Immature natural killer cell (primary cell): ENCODE measurements at regions not wholly inside any gene's neighbourhood (a gene's known extent, or its start where the extent isn't known, plus 50 kb on each side); places are given as distances from the start of the nearest gene placed in this dataset.
"Not testable (repeated sequence)": the region's sequence is repeated elsewhere in the genome, so short reads cannot be mapped to it uniquely, and the experiment has no call there.

Source experiments
- DNase-seq, 3 donors: peaks; one replicate each; pipeline ENCODE4 v3.0.0; 2022; ENCODE audit warnings: mixed read lengths in 1 of 3
- H3K27ac Mint-ChIP-seq, 6 donors: one replicate each; pipeline ENCODE4 v1.8.0; 2020; ENCODE audit warnings: mixed read lengths in 6 of 6, mild to moderate bottlenecking in 5 of 6, inconsistent platforms in 4 of 6, moderate library complexity in 3 of 6
- H3K27me3 Mint-ChIP-seq, 3 donors: one replicate each; pipeline ENCODE4 v1.8.0; 2020 to 2021; ENCODE audit warnings: low read depth in 3 of 3, mild to moderate bottlenecking in 3 of 3, mixed read lengths in 3 of 3, moderate library complexity in 3 of 3, inconsistent platforms in 1 of 3
- H3K36me3 Mint-ChIP-seq, 3 donors: one replicate each; pipeline ENCODE4 v1.8.0; 2020; ENCODE audit warnings: mixed read lengths in 3 of 3, inconsistent platforms in 2 of 3, mild to moderate bottlenecking in 2 of 3
- H3K4me1 Mint-ChIP-seq, 2 donors: one replicate each; pipeline ENCODE4 v1.8.0; 2020; ENCODE audit warnings: inconsistent platforms in 2 of 2, mild to moderate bottlenecking in 2 of 2, mixed read lengths in 2 of 2, moderate library complexity in 1 of 2
- H3K4me3 Mint-ChIP-seq, 5 donors: one replicate each; pipeline ENCODE4 v1.8.0; 2020; ENCODE audit warnings: mild to moderate bottlenecking in 5 of 5, mixed read lengths in 5 of 5, inconsistent platforms in 3 of 5, moderate library complexity in 3 of 5
- H3K9me3 Mint-ChIP-seq, 6 donors: one replicate each; pipeline ENCODE4 v1.8.0; 2020; ENCODE audit warnings: mild to moderate bottlenecking in 6 of 6, mixed read lengths in 6 of 6, inconsistent platforms in 4 of 6, moderate library complexity in 3 of 6

DNA sequence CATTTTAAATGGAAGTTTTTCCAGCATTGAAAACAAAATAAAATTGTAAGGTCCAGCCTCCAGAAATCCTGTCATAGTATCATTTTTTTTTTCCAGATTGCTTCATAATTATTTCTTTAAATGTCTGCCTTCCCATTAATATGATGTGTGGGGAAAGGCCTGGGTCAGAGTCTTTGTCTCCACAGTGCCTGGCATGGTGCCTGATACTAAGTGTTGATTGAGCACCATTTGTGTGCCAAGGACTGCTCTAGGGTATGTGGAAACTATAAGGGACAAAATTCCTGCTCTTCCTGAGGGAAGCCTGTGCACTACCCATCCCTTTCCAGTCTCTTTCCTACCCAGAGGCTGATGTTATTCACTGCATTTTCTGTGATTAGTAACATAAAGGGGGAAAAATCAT lies 53.1 kb upstream of the BEND4 start:
- peaks cover 0 to 3% (median 2%) of the 10 kb centered on the region in 3 donors for H3K27me3 Mint-ChIP-seq
- H3K4me3 Mint-ChIP-seq = no peak overlapping the region
- H3K36me3 Mint-ChIP-seq = no peaks in the 10 kb centered on the region
- H3K9me3 Mint-ChIP-seq = peaks cover 0 to 4% (median 0%) of the 10 kb centered on the region in 6 donors
- no peaks in the 10 kb centered on the region for H3K4me1 Mint-ChIP-seq
- H3K27ac Mint-ChIP-seq = no peak overlapping the region
- DNase-seq = no peak

DNA sequence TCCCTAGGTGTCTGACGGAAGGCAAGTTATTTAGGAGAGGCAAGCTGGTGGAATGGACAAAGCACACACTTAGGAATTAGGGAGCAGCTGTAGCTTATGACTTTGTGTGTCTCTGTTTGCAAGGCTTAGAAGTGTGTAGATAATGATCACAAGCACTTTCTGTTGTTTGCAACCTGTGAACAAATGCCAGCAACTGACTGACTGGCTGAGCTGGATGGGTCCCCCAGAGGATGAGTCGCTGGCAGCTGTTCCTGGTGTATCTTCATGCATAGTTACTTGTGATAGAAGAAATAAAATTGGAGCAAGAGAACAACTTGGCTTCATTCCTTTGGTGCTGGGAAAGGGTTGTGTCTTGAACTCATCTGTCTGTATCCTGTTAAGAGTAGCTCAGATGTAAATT lies 64.2 kb upstream of the BEND4 start:
- no peaks in the 10 kb centered on the region for H3K36me3 Mint-ChIP-seq
- H3K9me3 Mint-ChIP-seq = no peaks in the 10 kb centered on the region
- H3K27me3 Mint-ChIP-seq = peaks cover 0 to 5% (median 3%) of the 10 kb centered on the region in 3 donors
- no peak for DNase-seq
- no peaks in the 10 kb centered on the region for H3K4me1 Mint-ChIP-seq
- H3K27ac Mint-ChIP-seq = no peak overlapping the region
- no peak overlapping the region for H3K4me3 Mint-ChIP-seq

DNA sequence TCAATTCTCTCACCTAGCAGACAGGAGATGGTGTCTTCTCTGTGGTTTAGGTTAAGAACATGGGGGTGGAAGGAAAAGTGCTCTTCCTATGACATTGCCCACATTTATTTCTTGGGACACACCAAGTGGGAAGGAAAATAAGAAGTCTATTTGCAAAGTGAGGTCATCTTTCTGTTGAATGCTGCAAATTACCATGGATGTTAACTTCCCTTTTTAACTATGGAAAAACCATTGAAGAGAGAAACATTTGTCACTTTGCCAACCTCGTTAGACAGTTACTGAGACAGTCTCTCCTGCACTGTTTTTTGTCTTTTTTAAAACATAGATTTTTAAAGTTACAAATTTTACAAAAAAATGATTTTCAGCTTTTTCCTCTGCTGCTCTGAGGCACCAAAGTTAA lies 72.8 kb upstream of the BEND4 start:
- Mint-ChIP-seq H3K27ac (no peak overlapping the region), H3K4me3 (no peak overlapping the region), H3K27me3 (peaks cover 3 to 8% (median 7%) of the 10 kb centered on the region in 3 donors), H3K9me3 (peaks cover 0 to 8% (median 0%) of the 10 kb centered on the region in 6 donors), H3K36me3 (no peaks in the 10 kb centered on the region), H3K4me1 (no peaks in the 10 kb centered on the region)
- DNase-seq = no peak

DNA sequence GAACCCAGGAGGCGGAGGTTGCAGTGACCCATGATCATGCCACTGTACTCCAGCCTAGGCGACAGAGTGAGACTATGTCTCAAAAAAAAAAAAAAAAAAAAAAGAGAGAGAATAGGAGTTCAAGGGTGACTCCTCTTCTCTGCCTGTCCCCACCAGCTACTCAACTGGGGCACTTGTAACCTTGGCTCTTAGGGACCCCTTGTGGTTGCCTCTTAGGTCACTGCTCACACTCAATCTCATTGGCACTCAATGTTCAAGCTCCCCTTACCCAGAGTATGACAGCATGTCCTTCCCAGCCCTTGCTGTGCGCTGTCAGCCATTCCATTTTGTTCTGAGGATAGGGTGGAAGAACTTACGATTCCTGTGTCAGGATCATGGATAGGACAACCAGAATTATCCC lies 82.4 kb upstream of the BEND4 start:
- peaks cover 0 to 7% (median 3%) of the 10 kb centered on the region in 3 donors for H3K27me3 Mint-ChIP-seq
- no peaks in the 10 kb centered on the region for H3K36me3 Mint-ChIP-seq
- no peak for DNase-seq
- H3K9me3 Mint-ChIP-seq = peaks cover 0 to 3% (median 0%) of the 10 kb centered on the region in 6 donors
- H3K4me1 Mint-ChIP-seq = no peaks in the 10 kb centered on the region
- H3K27ac Mint-ChIP-seq = no peak overlapping the region
- no peak overlapping the region for H3K4me3 Mint-ChIP-seq

DNA sequence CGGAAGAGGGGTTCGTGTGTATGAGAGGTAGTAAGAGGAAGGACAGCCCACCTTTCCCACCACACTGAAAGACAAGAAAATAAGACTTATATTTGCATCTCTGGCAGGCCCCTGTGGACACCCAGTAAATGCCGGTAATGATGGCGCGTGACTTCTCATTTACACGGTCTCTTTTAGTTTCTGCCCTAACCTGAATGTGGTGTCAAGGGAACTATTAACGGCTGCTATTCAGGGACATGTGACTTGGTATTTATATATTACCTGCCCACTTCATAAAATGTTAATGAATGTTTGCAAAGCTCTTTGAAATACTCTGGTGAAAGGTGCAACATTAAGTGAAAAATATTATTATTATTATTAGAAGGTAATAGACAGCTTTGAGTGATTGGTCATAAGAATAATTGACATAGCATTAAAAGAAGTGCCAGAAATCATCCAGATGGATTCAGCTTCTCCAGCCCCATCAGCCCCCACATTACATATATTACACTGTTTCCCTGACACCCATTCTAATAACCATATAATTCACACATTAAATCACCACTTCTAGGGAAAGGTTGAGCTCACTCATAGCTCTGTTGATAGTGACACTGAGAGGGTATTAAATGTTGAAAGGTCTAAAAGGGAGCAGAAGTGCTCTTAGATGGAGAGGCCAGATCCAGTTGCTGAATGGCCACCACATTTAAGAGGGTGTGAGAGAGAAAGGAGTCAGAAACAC lies 83.0 kb upstream of the BEND4 start:
- Mint-ChIP-seq H3K4me3 (no peak overlapping the region), H3K27ac (no peak overlapping the region), H3K9me3 (peaks cover 0 to 3% (median 0%) of the 10 kb centered on the region in 6 donors), H3K4me1 (no peaks in the 10 kb centered on the region), H3K36me3 (no peaks in the 10 kb centered on the region), H3K27me3 (peaks cover 1 to 7% (median 3%) of the 10 kb centered on the region in 3 donors)
- no peak for DNase-seq

DNA sequence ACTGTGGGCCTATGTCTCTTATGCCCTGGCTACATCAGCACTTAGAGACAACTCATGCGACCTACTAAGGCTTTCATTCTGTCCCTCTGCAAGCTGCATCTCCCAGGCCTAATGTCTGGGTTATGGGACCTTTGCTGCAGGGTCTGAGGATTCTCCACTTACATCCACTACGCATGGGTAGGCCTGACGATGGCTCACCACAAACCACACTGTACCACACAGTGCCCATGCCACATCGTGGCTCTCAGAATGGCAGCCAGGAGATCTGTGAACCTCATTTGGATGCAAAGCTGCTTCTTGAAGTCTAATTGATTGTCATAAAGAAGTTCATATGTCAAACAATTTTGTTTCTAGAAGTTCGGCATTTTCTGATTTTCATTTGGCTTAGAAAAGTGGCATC lies 84.6 kb upstream of the BEND4 start:
- Mint-ChIP-seq H3K27ac (no peak overlapping the region), H3K4me3 (no peak overlapping the region), H3K36me3 (no peaks in the 10 kb centered on the region), H3K27me3 (peaks cover 2 to 5% (median 3%) of the 10 kb centered on the region in 3 donors), H3K9me3 (peaks cover 0 to 3% (median 0%) of the 10 kb centered on the region in 6 donors), H3K4me1 (no peaks in the 10 kb centered on the region)
- no peak for DNase-seq

DNA sequence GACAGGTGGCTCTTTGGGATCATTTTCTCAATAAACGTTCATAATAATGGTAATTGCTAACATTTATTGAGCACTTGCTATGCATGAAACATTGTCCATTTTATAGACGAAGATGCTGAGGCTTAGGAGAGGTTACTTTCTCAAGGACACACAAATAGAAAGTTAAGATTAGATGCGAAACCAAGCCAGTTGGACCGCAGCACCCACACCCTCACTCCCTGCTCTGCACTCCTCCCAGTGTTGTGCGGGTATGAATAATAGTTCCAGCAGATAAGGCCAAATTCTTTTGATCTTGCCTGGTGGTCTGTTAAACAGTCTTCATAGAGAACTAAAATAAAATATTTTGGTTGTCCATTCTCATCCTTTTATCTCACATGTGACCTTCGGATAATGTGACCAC lies 85.0 kb upstream of the BEND4 start:
- H3K27ac Mint-ChIP-seq = no peak overlapping the region
- peaks cover 0 to 3% (median 0%) of the 10 kb centered on the region in 6 donors for H3K9me3 Mint-ChIP-seq
- no peak for DNase-seq
- H3K4me1 Mint-ChIP-seq = no peaks in the 10 kb centered on the region
- no peak overlapping the region for H3K4me3 Mint-ChIP-seq
- peaks cover 2 to 5% (median 3%) of the 10 kb centered on the region in 3 donors for H3K27me3 Mint-ChIP-seq
- H3K36me3 Mint-ChIP-seq = no peaks in the 10 kb centered on the region

DNA sequence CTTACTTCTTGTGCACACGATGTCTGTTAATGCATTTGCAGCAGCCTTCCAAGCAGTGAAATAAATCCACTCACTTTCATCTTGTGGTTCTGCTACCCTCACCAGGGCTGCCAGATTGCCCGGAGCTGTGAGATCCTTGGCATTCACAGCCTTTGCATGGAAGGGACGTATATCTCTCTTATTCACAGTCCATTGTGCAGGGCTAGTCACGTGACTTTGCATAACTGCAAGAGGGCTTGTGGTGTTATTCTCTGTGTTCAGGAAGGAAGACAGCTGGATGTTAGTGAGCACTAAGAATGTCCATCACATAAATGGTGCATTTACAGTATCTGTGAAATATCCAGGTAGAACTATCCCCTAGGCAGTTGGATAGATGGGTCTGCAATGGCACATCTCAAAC lies 96.5 kb upstream of the BEND4 start:
- H3K27me3 Mint-ChIP-seq = peaks cover 0 to 10% (median 2%) of the 10 kb centered on the region in 3 donors
- H3K9me3 Mint-ChIP-seq = no peaks in the 10 kb centered on the region
- H3K4me1 Mint-ChIP-seq = no peaks in the 10 kb centered on the region
- no peaks in the 10 kb centered on the region for H3K36me3 Mint-ChIP-seq
- H3K4me3 Mint-ChIP-seq = no peak overlapping the region
- DNase-seq = no peak
- no peak overlapping the region for H3K27ac Mint-ChIP-seq

DNA sequence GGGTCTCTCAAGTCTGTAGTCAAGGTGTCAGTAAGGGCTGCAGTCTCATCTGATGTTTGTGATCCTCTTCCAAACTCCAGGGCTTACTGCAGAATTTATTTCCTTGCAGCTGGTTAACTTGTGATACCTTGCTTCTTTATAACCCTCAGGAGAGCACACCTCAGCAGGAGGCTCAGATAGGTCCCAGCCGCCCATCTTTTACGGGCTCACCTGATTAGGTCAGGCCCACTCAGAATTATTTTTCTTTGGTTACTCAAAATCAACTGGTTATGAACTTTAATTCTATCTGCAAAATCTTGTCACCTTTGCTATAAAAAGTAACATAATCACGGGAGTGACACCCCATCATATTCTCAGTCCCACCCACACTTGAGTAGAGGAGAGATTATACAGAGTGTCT lies 99.9 kb upstream of the BEND4 start:
- Mint-ChIP-seq H3K4me1 (no peaks in the 10 kb centered on the region), H3K27ac (no peak overlapping the region), H3K36me3 (no peaks in the 10 kb centered on the region), H3K4me3 (no peak overlapping the region), H3K27me3 (peaks cover 0 to 9% (median 2%) of the 10 kb centered on the region in 3 donors), H3K9me3 (no peaks in the 10 kb centered on the region)
- DNase-seq = no peak

DNA sequence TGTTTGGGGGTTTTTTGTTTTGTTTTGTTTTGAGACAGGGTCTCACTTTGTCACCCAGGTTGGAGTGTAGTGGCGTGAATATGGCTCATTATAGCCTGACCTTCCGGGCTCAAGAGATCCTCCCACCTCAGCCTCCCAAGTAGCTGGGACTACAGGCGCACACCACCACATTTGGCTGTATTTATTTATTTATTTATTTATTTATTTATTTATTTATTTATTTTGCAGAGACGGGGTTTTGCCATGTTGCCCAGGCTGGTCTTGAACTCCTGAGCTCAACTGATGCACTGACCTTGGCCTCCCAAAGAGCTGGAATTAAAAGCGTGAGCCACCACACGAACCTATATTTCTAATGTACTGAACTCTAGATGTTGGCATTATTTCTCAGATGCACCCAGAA lies 105.2 kb upstream of the BEND4 start:
- H3K9me3 Mint-ChIP-seq, DNase-seq, H3K4me1 Mint-ChIP-seq, H3K36me3 Mint-ChIP-seq, H3K4me3 Mint-ChIP-seq, H3K27me3 Mint-ChIP-seq, H3K27ac Mint-ChIP-seq: not testable (repeated sequence)

DNA sequence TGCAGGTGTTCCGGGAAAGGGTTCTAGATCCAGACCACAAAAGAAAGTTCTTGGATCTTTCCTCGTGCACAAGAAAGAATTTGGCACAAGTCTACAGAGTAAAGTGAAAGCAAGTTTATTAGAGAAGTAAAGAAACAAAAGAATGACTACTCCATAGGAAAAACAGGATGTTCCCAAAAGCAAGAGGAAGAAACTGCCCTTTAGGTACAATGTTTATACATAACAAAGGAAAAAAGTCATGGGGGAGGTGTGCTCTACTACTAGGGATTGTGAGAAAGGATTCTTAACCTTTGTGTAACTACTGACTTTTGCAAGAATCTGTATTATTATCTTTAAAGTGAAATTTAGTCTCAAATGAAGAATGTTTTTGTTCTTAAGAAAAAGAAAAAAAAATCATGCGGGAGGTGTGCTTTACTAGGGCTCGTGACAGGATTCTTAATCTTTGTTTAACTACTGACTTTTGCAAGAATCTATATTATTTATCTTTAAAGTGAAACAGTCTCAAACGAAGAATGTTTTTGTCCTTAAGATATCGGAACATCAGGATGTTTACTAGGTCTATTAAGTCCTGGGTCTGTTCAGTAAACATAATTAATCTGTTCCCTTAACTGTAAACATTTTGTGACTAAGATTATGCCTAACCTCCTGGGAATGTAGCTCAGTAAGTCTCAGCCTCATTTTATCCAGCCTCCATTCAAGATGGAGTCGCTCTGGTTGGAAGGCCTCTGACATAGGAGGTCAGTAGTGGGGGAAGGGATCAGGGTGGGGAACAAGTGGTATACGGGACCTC lies 110.4 kb upstream of the BEND4 start:
- no peaks in the 10 kb centered on the region for H3K36me3 Mint-ChIP-seq

DNA sequence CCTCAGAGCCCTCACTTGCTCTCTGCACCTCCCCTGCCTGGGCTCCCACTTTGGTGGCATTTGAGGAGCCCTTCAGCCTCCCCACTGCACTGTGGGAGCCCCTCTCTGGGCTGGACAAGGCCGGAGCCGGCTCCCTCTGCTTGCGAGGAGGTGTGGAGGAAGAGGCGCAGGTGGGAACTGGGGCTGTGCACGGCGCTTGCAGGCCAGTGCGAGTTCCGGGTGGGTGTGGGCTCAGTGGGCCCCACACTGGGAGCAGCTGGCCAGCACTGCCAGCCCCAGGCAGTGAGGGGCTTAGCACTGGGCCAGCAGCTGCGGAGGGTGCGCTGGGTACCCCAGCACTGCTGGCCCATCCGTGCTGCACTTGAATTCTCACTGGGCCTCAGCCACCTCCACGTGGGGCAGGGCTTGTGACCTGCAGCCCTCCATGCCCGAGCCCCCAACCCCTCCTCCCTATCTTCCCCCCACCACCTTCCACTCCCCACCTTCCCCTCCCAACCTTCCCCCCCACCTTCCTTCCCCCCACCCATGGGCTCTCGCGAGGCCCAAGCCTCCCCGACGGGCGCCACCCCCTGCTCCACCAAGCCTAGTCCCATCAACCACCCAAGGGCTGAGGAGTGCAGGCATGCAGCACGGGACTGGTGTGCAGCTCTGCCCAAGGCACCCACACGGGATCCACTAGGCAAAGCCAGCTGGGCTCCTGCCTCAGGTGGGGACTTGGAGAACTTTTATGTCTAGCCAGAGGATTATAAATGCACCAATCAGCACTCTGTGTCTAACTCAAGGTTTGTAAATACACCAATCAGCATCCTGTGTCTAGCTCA lies 113.5 kb upstream of the BEND4 start:
- Mint-ChIP-seq H3K36me3 (no peaks in the 10 kb centered on the region), H3K4me1 (no peaks in the 10 kb centered on the region), H3K4me3 (no peak overlapping the region), H3K9me3 (no peaks in the 10 kb centered on the region), H3K27me3 (peaks cover 0 to 9% (median 2%) of the 10 kb centered on the region in 3 donors), H3K27ac (no peak overlapping the region)
- DNase-seq = no peak

More for the DNA sequence above, 110.4 kb upstream of the BEND4 start:
- no peaks in the 10 kb centered on the region for H3K4me1 Mint-ChIP-seq
- no peak for DNase-seq
- H3K4me3 Mint-ChIP-seq = no peak overlapping the region
- H3K27ac Mint-ChIP-seq = no peak overlapping the region
- no peaks in the 10 kb centered on the region for H3K9me3 Mint-ChIP-seq
- H3K27me3 Mint-ChIP-seq = peaks cover 0 to 5% (median 4%) of the 10 kb centered on the region in 3 donors

DNA sequence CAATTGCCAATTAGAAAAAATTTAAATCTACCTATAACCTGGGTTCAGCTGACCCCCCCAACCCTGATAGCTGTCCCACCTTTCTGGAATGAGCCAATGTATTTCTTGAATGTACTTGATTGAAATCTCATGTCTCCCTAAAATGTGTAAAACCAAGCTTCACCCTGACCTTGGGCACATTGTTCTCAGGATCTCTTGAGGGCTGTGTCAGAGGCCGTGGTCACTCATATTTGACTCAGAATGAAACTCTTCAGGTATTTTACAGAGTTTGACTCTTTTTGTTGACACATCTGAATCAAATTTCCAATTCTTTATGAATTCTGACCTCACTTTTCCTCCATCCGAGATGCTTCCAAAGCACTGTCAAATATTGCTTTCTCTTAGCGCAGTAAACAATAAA lies 115.3 kb upstream of the BEND4 start:
- no peak overlapping the region for H3K4me3 Mint-ChIP-seq
- H3K9me3 Mint-ChIP-seq = no peaks in the 10 kb centered on the region
- H3K4me1 Mint-ChIP-seq = no peaks in the 10 kb centered on the region
- peaks cover 0 to 9% (median 2%) of the 10 kb centered on the region in 3 donors for H3K27me3 Mint-ChIP-seq
- DNase-seq = no peak
- H3K36me3 Mint-ChIP-seq = no peaks in the 10 kb centered on the region
- no peak overlapping the region for H3K27ac Mint-ChIP-seq

DNA sequence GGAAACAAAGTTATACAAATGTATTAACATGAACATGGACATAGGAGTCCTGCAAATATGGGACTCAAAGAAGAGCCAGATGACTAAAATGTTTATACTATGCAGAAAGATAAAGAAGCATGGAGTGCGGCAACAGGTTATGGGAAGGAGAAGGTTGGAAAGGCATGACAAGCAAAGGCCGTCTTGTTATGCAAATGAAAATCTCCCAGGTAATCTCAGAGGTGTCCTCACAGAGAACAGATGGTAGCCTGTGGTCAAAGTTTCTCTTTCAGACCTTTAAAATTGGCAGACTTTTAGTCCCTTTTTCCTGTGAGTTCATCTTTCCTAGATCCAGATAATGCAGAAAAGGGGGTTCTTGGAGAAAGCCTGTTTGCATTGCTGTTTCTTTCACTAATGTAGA lies 116.4 kb upstream of the BEND4 start:
- Mint-ChIP-seq H3K27me3 (peaks cover 0 to 9% (median 4%) of the 10 kb centered on the region in 3 donors), H3K4me1 (no peaks in the 10 kb centered on the region), H3K4me3 (no peak overlapping the region), H3K27ac (no peak overlapping the region), H3K9me3 (no peaks in the 10 kb centered on the region), H3K36me3 (no peaks in the 10 kb centered on the region)
- DNase-seq = no peak
